ENCODE measurements at regions not wholly inside any gene's neighbourhood (a gene's known extent, or its start where the extent isn't known, plus 50 kb on each side); places are given as distances from the start of the nearest gene placed in this dataset.
"Not testable (repeated sequence)": the region's sequence is repeated elsewhere in the genome, so short reads cannot be mapped to it uniquely, and the experiment has no call there.

- no peaks in the 10 kb centered on the region for H3K36me3 ChIP-seq (ENCODE audit: insufficient read depth, low read length)
- no peaks in the 10 kb centered on the region for H3F3A ChIP-seq (ENCODE audit: insufficient read depth, low read length)
- H3K9ac ChIP-seq (ENCODE audit: low read length): no peak overlapping the region
- H3K27ac ChIP-seq (ENCODE audit: low read depth, low read length, poor library complexity, severe bottlenecking): no peak overlapping the region
- no peaks in the 10 kb centered on the region for H3K9me3 ChIP-seq (ENCODE audit: low read length)
- no peaks in the 10 kb centered on the region for H3K79me2 ChIP-seq (ENCODE audit: insufficient read depth, low read length)
- H3K4me3 ChIP-seq (ENCODE audit: low read depth, low read length, poor library complexity, severe bottlenecking): no peak overlapping the region
- H3K4me2 ChIP-seq (ENCODE audit: low read length): no peak overlapping the region
- no peaks in the 10 kb centered on the region for H4K20me1 ChIP-seq (ENCODE audit: insufficient read depth, low read length)
- no peaks in the 10 kb centered on the region for H3K9me2 ChIP-seq (ENCODE audit: low read depth, low read length)
- no peak for TF ChIP-seq EZH2 (IDR thresholded peaks at IDR 0.05; ENCODE audit: borderline replicate concordance, low read length)
- TF ChIP-seq, protein P1, sequence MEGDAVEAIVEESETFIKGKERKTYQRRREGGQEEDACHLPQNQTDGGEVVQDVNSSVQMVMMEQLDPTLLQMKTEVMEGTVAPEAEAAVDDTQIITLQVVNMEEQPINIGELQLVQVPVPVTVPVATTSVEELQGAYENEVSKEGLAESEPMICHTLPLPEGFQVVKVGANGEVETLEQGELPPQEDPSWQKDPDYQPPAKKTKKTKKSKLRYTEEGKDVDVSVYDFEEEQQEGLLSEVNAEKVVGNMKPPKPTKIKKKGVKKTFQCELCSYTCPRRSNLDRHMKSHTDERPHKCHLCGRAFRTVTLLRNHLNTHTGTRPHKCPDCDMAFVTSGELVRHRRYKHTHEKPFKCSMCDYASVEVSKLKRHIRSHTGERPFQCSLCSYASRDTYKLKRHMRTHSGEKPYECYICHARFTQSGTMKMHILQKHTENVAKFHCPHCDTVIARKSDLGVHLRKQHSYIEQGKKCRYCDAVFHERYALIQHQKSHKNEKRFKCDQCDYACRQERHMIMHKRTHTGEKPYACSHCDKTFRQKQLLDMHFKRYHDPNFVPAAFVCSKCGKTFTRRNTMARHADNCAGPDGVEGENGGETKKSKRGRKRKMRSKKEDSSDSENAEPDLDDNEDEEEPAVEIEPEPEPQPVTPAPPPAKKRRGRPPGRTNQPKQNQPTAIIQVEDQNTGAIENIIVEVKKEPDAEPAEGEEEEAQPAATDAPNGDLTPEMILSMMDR (IDR thresholded peaks at IDR 0.05; ENCODE audit: low read length): no peak
- H2AFZ ChIP-seq (ENCODE audit: low read length): no peak overlapping the region
- H3K27me3 ChIP-seq (ENCODE audit: insufficient read depth, low read length): no peaks in the 10 kb centered on the region
- no peaks in the 10 kb centered on the region for H3K4me1 ChIP-seq (ENCODE audit: insufficient read depth, low read length, severe bottlenecking)
Measured at GRCh38 chr2:133871545-133872209, 303.4 kb upstream of the NCKAP5 start.

DNA sequence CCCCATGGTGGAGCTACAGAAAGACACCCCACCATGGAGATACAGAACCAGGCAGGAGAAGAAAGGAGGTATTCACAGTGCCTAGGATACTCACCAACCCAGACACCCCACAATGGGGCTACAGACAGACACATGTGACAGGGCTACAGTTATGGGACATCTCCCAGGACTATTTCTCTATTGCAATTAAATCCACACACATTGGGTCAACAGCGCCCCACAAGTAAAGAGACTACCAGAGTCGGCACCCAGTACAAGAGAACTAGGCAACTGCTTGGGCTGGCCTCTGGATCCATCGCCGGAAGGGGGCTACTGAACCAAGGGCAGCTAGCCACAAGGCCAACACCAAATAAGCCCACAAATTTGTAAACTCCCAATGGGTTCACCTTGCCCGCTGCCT, 310.1 kb upstream of the NCKAP5 start:
- TF ChIP-seq, protein P1 (IDR thresholded peaks at IDR 0.05; ENCODE audit: low read length): no peak
- no peak for TF ChIP-seq EZH2 (IDR thresholded peaks at IDR 0.05; ENCODE audit: borderline replicate concordance, low read length)
- Histone ChIP-seq H3K27ac (ENCODE audit: low read depth, low read length, poor library complexity, severe bottlenecking) (no peak overlapping the region), H4K20me1 (ENCODE audit: insufficient read depth, low read length) (no peaks in the 10 kb centered on the region), H3K4me3 (ENCODE audit: low read depth, low read length, poor library complexity, severe bottlenecking) (no peak overlapping the region), H3K9ac (ENCODE audit: low read length) (no peak overlapping the region), H3K27me3 (ENCODE audit: insufficient read depth, low read length) (no peaks in the 10 kb centered on the region), H3K36me3 (ENCODE audit: insufficient read depth, low read length) (no peaks in the 10 kb centered on the region), H3K4me2 (ENCODE audit: low read length) (no peak overlapping the region), H2AFZ (ENCODE audit: low read length) (no peak overlapping the region), H3K9me3 (ENCODE audit: low read length) (no peaks in the 10 kb centered on the region), H3K79me2 (ENCODE audit: insufficient read depth, low read length) (no peaks in the 10 kb centered on the region), H3K4me1 (ENCODE audit: insufficient read depth, low read length, severe bottlenecking) (no peaks in the 10 kb centered on the region), H3F3A (ENCODE audit: insufficient read depth, low read length) (no peaks in the 10 kb centered on the region), H3K9me2 (ENCODE audit: low read depth, low read length) (no peaks in the 10 kb centered on the region)

DNA sequence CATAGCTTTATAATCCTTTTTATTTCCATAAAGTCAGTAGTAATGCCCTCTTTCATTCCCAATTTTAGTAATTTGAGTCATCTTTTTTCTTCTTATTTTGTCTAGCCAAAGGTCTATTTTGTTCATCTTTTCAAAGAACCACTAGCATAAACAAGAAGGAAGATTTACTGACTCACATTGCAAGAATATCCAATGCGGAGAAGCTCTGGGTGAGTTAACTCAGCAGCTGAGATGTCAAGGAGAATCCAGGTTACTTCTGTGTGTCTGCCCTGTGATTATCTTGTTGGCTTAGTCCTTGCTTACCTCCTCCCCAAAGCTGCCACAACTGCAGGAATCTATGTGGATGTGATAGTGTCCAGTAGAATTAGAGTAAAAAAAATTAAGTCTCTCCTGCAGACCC, 311.4 kb upstream of the NCKAP5 start:
- H3K9me3 ChIP-seq (ENCODE audit: low read length): no peaks in the 10 kb centered on the region
- H3K36me3 ChIP-seq (ENCODE audit: insufficient read depth, low read length): no peaks in the 10 kb centered on the region
- H3F3A ChIP-seq (ENCODE audit: insufficient read depth, low read length): no peaks in the 10 kb centered on the region
- no peaks in the 10 kb centered on the region for H3K4me1 ChIP-seq (ENCODE audit: insufficient read depth, low read length, severe bottlenecking)
- no peaks in the 10 kb centered on the region for H3K79me2 ChIP-seq (ENCODE audit: insufficient read depth, low read length)
- H3K4me2 ChIP-seq (ENCODE audit: low read length): no peak overlapping the region
- no peaks in the 10 kb centered on the region for H3K27me3 ChIP-seq (ENCODE audit: insufficient read depth, low read length)
- H3K27ac ChIP-seq (ENCODE audit: low read depth, low read length, poor library complexity, severe bottlenecking): no peak overlapping the region
- no peaks in the 10 kb centered on the region for H3K9me2 ChIP-seq (ENCODE audit: low read depth, low read length)
- H3K4me3 ChIP-seq (ENCODE audit: low read depth, low read length, poor library complexity, severe bottlenecking): no peak overlapping the region
- H2AFZ ChIP-seq (ENCODE audit: low read length): no peak overlapping the region
- H4K20me1 ChIP-seq (ENCODE audit: insufficient read depth, low read length): no peaks in the 10 kb centered on the region
- H3K9ac ChIP-seq (ENCODE audit: low read length): no peak overlapping the region
- TF ChIP-seq, protein P1 (IDR thresholded peaks at IDR 0.05; ENCODE audit: low read length): no peak
- TF ChIP-seq EZH2 (IDR thresholded peaks at IDR 0.05; ENCODE audit: borderline replicate concordance, low read length): no peak

- H3K27ac ChIP-seq (ENCODE audit: low read depth, low read length, poor library complexity, severe bottlenecking); H3K36me3 ChIP-seq (ENCODE audit: insufficient read depth, low read length); H3K9ac ChIP-seq (ENCODE audit: low read length); H4K20me1 ChIP-seq (ENCODE audit: insufficient read depth, low read length); H3K4me1 ChIP-seq (ENCODE audit: insufficient read depth, low read length, severe bottlenecking); H3K27me3 ChIP-seq (ENCODE audit: insufficient read depth, low read length); H3K9me2 ChIP-seq (ENCODE audit: low read depth, low read length); H3K4me2 ChIP-seq (ENCODE audit: low read length); H3K79me2 ChIP-seq (ENCODE audit: insufficient read depth, low read length); H3F3A ChIP-seq (ENCODE audit: insufficient read depth, low read length); H3K4me3 ChIP-seq (ENCODE audit: low read depth, low read length, poor library complexity, severe bottlenecking); H3K9me3 ChIP-seq (ENCODE audit: low read length); H2AFZ ChIP-seq (ENCODE audit: low read length): not testable (repeated sequence)
Measured at GRCh38 chr2:133882159-133882558, 313.9 kb upstream of the NCKAP5 start.
